ENCODE measurements at regions not wholly inside any gene's neighbourhood (a gene's known extent, or its start where the extent isn't known, plus 50 kb on each side); places are given as distances from the start of the nearest gene placed in this dataset.

DNA sequence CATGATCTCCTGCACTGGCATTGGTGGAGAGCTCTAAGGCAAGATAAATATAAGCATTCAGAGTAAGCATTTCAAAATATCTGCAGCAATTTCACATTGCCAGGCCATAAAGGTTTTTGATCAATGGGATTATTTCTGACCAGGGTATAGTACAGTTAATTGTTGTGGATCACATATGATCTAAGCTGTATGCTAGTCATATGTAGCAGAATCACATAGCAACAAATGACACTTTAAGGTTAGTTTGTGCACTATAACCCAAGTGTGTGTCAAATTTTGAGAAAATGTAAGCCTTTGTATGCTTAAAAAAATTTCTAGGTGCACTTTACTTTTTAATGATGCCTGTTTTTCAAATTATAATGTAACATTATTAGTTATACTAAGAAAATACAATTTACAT lies 386.0 kb upstream of the ADAMTS5 start:
- TF ChIP-seq, protein P1, sequence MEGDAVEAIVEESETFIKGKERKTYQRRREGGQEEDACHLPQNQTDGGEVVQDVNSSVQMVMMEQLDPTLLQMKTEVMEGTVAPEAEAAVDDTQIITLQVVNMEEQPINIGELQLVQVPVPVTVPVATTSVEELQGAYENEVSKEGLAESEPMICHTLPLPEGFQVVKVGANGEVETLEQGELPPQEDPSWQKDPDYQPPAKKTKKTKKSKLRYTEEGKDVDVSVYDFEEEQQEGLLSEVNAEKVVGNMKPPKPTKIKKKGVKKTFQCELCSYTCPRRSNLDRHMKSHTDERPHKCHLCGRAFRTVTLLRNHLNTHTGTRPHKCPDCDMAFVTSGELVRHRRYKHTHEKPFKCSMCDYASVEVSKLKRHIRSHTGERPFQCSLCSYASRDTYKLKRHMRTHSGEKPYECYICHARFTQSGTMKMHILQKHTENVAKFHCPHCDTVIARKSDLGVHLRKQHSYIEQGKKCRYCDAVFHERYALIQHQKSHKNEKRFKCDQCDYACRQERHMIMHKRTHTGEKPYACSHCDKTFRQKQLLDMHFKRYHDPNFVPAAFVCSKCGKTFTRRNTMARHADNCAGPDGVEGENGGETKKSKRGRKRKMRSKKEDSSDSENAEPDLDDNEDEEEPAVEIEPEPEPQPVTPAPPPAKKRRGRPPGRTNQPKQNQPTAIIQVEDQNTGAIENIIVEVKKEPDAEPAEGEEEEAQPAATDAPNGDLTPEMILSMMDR (IDR thresholded peaks at IDR 0.05), result no peak
- TF ChIP-seq EP300 (IDR thresholded peaks at IDR 0.05), result no peak
- no peak for TF ChIP-seq POLR2A (IDR thresholded peaks at IDR 0.05)
- no peak for TF ChIP-seq POLR2AphosphoS5 (IDR thresholded peaks at IDR 0.05)

Measured in suprapubic skin (tissue), 4 donors.